HG03108 (cell line): ENCODE measurements at regions not wholly inside any gene's neighbourhood (a gene's known extent, or its start where the extent isn't known, plus 50 kb on each side); places are given as distances from the start of the nearest gene placed in this dataset.
"Not testable (repeated sequence)": the region's sequence is repeated elsewhere in the genome, so short reads cannot be mapped to it uniquely, and the experiment has no call there.

Source experiments
- ATAC-seq: cut with Tn5 transposase; IDR thresholded peaks from one replicate; pipeline ENCODE4 v1.9.1; 2021; ENCODE audit warnings: moderate library complexity; ENCODE audit not compliant: unreplicated experiment

- ATAC-seq: not testable (repeated sequence)
These were observed 287.4 kb downstream of the UTRN start for GRCh38 chr6:144572541-144572940.

- ATAC-seq: no peak
These were observed 289.7 kb downstream of the UTRN start for GRCh38 chr6:144574796-144575195.

GRCh38 chr6:144575327-144575726, 290.2 kb downstream of the UTRN start:
- no peak for ATAC-seq

- no peak for ATAC-seq
These were observed 291.7 kb downstream of the UTRN start for GRCh38 chr6:144576871-144577270.

GRCh38 chr6:144578385-144579350, 293.5 kb downstream of the UTRN start:
- no peak for ATAC-seq

GRCh38 chr6:144580039-144580438, 294.9 kb downstream of the UTRN start:
- no peak for ATAC-seq

GRCh38 chr6:144580771-144581170, 295.6 kb downstream of the UTRN start:
- no peak for ATAC-seq

- ATAC-seq: no peak
These were observed 296.8 kb downstream of the UTRN start for GRCh38 chr6:144581812-144582537.

- peak; percentile 89 for ATAC-seq
These were observed 297.9 kb downstream of the UTRN start for GRCh38 chr6:144582939-144583613.

GRCh38 chr6:144583614-144583954, 298.4 kb downstream of the UTRN start:
- no peak for ATAC-seq

GRCh38 chr6:144585217-144585814, 300.2 kb downstream of the UTRN start:
- no peak for ATAC-seq

GRCh38 chr6:144586986-144587385, 301.9 kb downstream of the UTRN start:
- no peak for ATAC-seq

GRCh38 chr6:144588697-144589325, 303.7 kb downstream of the UTRN start:
- peak; percentile 75 for ATAC-seq

GRCh38 chr6:144590532-144590931, 305.4 kb downstream of the UTRN start:
- ATAC-seq: no peak

GRCh38 chr6:144593392-144593791, 308.3 kb downstream of the UTRN start:
- ATAC-seq: no peak

- ATAC-seq: no peak
These were observed 309.4 kb downstream of the UTRN start for GRCh38 chr6:144594585-144594984.

GRCh38 chr6:144595266-144595665, 310.1 kb downstream of the UTRN start:
- ATAC-seq: no peak

- no peak for ATAC-seq
These were observed 312.4 kb downstream of the UTRN start for GRCh38 chr6:144597511-144597910.

GRCh38 chr6:144599615-144600014, 314.5 kb downstream of the UTRN start:
- no peak for ATAC-seq

GRCh38 chr6:144601221-144601620, 316.1 kb downstream of the UTRN start:
- ATAC-seq: no peak
